Hematopoietic multipotent progenitor cell (in vitro differentiated cells): ENCODE measurements at regions not wholly inside any gene's neighbourhood (a gene's known extent, or its start where the extent isn't known, plus 50 kb on each side); places are given as distances from the start of the nearest gene placed in this dataset.
"Not testable (repeated sequence)": the region's sequence is repeated elsewhere in the genome, so short reads cannot be mapped to it uniquely, and the experiment has no call there.

Experiments
- DNase-seq, 3 donors: peaks; one replicate each; pipeline ENCODE4 v3.0.0-alpha.2; 2011 to 2015; ENCODE audit warnings: low read depth in 2 of 3, low spot score in 2 of 3

- no peak for DNase-seq
These were observed 900.9 kb upstream of the EPHA5 start for GRCh38 chr4:66571145-66571695.

DNA sequence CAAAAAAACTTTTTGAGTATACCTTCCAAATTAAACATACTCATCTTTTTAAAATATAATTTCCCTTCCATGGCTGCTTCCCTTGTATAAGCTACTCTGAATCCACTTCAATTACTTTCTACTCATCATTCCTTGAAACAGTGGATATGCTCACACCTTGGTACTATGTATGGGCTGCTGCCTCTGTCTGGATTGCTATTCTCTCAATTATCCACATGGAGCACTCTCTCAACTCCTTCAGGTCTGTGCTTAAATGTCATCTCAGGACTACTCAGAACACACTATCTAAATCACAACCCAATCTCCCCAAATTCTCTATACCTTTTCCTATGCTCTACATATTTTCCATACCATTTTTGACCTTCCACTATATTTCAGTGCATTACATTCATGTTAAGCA lies 898.9 kb upstream of the EPHA5 start:
- DNase-seq: no peak

DNA sequence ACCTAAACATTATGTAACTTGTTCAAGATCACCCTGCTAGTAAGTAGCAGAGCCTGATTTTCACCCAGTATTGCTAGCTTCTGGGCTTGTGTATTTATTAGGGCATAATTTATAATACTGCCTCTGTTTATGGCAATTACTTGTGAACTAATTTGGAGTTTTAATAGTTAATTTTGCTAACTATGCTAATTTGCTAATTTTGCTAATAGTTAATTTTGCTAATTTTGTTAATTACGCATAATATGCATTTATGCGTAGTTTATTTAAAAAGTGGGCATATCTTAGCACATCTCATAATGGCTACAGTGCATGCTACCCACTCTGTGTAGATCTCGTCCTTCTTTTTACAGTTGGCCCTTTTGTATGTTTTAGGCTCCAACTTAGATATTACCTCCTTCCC lies 898.1 kb upstream of the EPHA5 start:
- DNase-seq: no peak

- no peak for DNase-seq
These were observed 897.7 kb upstream of the EPHA5 start for GRCh38 chr4:66568001-66568400.

GRCh38 chr4:66567551-66567950 lies 897.3 kb upstream of the EPHA5 start:
- no peak for DNase-seq

- no peak for DNase-seq
These were observed 895.5 kb upstream of the EPHA5 start for GRCh38 chr4:66565801-66566200.

GRCh38 chr4:66564901-66565651 lies 894.8 kb upstream of the EPHA5 start:
- no peak for DNase-seq

- DNase-seq: no peak
These were observed 892.1 kb upstream of the EPHA5 start for GRCh38 chr4:66562276-66562806.

- not testable (repeated sequence) for DNase-seq
These were observed 891.3 kb upstream of the EPHA5 start for GRCh38 chr4:66561465-66562053.

DNA sequence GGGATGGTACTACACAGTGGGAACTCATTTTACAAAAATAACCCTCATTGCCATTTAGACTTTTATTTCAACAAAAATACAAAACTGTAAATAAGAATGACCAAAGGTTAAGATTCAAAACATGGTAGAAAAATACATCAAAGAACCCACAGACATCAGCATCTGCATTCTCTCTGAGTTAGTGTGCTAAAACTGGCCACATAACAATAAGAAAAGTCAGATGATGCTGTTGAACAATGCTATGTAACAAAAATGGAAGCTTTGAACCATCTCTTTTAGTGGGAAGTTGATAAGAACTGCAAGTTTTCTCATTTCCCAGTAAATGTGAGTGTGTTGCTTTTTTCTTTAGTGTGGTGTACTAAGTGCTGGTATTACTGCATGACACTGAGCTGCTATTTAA lies 888.4 kb upstream of the EPHA5 start:
- DNase-seq: no peak

- DNase-seq: no peak
These were observed 886.5 kb upstream of the EPHA5 start for GRCh38 chr4:66556651-66557278.

- no peak for DNase-seq
These were observed 885.0 kb upstream of the EPHA5 start for GRCh38 chr4:66555301-66555700.

GRCh38 chr4:66554826-66555225 lies 884.5 kb upstream of the EPHA5 start:
- no peak for DNase-seq

GRCh38 chr4:66545301-66545700 lies 875.0 kb upstream of the EPHA5 start:
- DNase-seq: not testable (repeated sequence)

DNA sequence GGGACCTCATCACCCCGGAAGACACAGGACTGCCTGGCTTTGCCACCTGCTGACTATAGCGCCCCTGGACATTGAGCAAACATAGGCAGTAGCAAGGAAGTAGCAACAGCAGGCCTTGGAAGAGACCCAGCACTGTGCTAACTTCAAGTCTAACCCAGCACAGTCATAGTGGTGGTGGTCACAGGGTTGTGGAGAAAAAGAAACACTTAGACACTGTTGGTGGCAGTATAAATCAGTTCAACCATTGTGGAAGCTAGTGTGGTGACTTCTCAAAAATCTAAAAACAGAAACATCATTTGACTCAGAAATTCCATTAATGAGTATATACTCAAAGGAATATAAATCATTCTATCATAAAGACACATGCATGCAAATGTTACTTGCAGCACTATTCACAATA lies 874.0 kb upstream of the EPHA5 start:
- no peak for DNase-seq

DNA sequence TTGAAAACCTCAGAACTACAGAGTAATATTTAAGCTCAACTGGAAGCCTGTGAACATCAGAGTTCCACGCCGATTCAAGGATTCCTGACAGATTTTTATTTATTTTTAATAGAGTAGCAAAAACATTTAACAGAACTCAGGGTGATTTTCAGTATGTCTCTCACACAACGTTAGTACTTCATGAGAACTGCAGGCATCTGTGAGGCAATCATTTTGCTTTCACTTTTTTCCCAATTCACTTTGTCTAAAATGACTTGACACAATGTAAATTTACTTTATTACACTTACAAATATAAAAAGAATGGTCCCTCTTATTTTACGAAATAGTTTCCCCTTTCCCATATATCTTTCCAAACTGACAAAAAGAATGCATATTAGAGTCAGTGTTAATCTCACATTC lies 869.5 kb upstream of the EPHA5 start:
- no peak for DNase-seq

DNA sequence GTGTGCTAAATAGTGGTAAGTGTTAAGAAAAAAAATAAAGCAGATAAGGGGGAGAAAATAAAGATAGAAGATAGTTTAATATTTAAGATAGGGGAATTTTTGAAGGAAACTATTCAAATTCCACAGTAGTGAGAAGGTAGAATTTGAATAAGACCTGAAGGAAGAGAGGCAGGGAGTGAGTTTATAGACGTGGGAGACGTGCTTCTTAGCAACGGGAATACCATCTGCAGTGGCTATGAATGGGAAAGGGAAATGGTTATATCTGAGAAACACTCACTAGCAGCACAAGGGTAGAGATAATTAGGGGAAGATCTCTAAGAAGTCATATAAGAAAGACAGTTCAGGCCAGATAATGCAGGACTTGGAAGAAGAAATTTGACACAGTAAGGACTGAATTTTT lies 854.5 kb upstream of the EPHA5 start:
- DNase-seq: no peak

DNA sequence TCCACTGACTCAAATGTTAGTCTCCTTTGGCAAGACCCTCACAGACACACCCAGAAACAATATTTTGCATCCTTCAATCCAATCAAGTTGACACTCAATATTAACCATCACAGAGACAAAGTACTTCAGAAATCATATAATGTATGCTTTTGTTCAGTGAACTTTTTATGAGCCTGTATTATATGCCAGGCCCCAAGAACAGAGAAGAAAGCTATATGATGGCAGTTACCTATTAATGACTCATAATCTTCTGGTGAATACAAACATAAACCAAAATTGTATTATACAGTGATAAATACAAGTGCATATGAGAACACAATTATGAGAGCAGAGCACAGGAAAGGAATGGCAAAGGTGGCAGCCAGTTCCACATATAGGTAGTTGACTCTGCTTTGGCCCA lies 852.0 kb upstream of the EPHA5 start:
- DNase-seq: no peak

GRCh38 chr4:66516940-66517339 lies 846.7 kb upstream of the EPHA5 start:
- DNase-seq: no peak

GRCh38 chr4:66506985-66507384 lies 836.7 kb upstream of the EPHA5 start:
- DNase-seq: no peak

GRCh38 chr4:66501997-66502396 lies 831.7 kb upstream of the EPHA5 start:
- DNase-seq: no peak

GRCh38 chr4:66490729-66491128 lies 820.4 kb upstream of the EPHA5 start:
- no peak for DNase-seq
